GM11168 (cell line): ENCODE measurements at regions not wholly inside any gene's neighbourhood (a gene's known extent, or its start where the extent isn't known, plus 50 kb on each side); places are given as distances from the start of the nearest gene placed in this dataset.

Experiments
- in situ Hi-C: fragments of 300-500 bp; cut with MboI; formaldehyde crosslinking; loops from one replicate; pipeline ENCODE4 v1.12.0; 2022; ENCODE audit warnings: low sequenced_read_pairs; ENCODE audit not compliant: unreplicated experiment

- in situ Hi-C loops: no loop called here
Measured at GRCh38 chr4:33340168-33340567, 2620.0 kb downstream of the PCDH7 start.

DNA sequence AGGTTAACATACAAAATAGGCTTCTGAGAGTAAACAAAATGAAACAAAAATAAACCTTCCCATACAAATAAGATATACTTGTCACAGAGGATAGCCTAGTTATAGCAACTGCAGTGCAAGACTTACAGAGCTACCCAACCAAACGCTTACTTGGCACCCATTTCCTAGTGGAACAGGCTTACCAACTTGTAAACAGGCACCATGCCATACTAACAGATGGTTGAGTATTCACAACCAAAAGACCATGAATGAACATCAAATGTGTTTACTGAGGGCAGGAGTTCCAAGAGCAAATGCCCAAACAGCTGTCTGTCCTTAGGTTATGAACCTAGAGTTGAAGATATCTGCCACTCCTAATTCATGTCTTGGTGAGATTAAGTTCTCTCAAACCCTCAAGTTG, 2629.2 kb downstream of the PCDH7 start:
- in situ Hi-C loops: no loop called here

DNA sequence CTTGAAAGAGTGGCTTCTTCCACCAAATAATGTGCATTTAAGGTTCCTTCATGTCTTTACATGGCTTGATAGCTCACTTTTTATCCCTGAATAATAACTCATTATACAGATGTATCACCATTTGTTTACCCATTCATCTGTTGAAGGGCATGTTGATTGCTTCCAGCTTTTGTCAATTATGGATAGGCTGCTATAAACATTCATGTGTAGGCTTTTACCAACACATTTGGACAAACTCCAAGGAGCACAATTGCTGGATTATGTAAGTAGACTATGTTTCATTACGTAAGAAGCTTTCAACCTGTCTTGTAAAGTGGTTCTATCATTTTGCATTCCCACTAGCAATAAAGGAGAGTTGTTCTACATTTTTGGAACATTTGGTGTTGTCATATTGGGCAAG, 2637.0 kb downstream of the PCDH7 start:
- in situ Hi-C loops: no loop called here

- in situ Hi-C loops: no loop called here
Measured at GRCh38 chr4:33369446-33369845, 2649.3 kb downstream of the PCDH7 start.

GRCh38 chr4:33381816-33382215, 2661.6 kb downstream of the PCDH7 start:
- in situ Hi-C loops: no loop called here

- in situ Hi-C loops: no loop called here
Measured at GRCh38 chr4:33386764-33387163, 2666.6 kb downstream of the PCDH7 start.

- in situ Hi-C loops: no loop called here
Measured at GRCh38 chr4:33390976-33391375, 2670.8 kb downstream of the PCDH7 start.

DNA sequence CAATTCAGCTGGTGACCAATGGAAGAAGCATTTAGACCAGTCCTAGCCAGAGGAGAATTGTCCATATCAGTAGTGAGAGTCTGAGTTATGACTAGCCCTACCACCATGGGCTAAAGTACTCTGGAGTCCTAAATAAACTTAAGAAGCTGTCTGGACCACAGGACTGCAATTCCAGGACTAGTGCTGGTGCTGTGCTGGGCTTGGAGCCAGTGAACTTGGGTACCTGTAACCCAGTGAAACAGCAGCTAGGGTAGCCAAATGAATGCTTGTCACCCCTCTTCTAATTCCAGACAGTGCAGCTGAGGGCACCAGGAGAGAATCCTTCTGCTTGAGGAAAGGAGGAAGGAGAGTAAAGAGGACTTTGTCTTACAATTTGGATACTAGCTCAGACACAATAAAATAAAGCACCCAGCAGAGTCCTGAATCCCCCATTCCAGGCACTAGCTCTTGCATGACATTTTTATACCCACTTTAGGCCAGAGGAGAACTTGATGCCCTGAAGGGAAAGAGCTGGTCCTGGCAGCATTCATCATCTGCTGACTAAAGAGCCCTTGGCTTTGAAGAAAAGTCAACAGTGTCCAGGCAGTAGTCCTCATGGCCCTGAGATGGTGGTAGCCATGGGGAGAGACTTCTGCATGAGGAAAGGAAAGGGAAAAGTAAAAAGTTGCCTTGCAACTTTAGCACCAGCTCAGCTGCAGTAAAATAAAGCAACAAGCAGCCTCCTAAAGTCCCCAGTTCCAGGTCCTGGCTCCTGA, 2675.7 kb downstream of the PCDH7 start:
- in situ Hi-C loops: no loop called here

DNA sequence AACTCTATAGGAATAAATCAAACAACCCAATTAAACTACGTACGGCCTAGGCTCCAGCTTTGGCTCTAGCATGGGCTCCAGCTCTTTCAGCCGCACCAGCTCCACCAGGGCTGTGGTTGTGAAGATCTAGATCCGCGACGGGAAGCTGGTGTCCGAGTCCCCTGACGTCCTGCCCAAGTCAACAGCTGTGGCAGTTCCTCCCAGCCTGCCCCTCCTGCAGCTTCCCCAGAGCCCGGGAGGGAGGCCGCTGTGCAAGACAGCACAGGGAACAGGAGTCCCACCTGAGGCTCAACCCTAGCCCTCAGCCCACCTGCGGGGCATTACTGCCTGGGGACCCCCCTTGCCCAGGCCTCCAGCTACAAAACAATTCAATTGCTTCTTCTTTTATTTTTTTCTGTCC, 2680.3 kb downstream of the PCDH7 start:
- in situ Hi-C loops: no loop called here

DNA sequence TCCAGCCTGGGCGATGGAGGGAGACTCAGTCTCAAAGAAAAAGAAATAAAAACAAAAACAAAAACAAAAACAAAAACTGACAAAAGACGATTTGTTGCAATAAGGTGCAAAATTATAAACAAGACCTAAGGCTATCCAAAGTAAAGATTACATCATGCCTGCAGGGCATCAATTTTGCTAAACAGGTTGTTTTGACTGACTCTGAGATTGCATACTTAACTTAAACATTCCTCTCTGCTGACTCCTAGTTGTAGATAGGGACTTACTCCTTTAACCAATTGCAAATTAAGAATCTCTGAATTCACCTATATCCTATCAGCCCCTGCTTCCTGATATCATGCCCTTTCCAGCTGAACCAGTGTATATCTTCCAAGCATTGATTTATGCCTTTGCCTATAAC, 2687.3 kb downstream of the PCDH7 start:
- in situ Hi-C loops: no loop called here

GRCh38 chr4:33411182-33411581, 2691.0 kb downstream of the PCDH7 start:
- in situ Hi-C loops: no loop called here

DNA sequence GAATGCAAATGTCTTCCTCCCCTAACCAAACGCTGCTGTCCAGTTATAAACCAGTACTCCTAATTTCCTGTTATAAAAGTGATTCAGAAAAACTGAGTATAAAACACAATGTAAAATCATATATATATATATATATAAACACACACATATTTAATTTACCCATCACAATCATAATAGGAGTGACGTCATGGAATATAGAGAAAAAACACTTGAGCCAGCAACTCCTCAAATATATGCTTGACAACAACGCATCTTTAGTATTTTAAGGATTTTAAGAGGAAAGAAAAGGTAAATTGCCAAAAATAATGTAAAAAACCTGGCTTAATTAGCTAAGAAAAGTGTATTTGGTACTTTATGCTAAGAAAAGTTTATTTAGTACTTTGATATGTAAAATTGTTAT, 2701.7 kb downstream of the PCDH7 start:
- in situ Hi-C loops: no loop called here

GRCh38 chr4:33422656-33423055, 2702.5 kb downstream of the PCDH7 start:
- in situ Hi-C loops: no loop called here

GRCh38 chr4:33425936-33426335, 2705.8 kb downstream of the PCDH7 start:
- in situ Hi-C loops: no loop called here

DNA sequence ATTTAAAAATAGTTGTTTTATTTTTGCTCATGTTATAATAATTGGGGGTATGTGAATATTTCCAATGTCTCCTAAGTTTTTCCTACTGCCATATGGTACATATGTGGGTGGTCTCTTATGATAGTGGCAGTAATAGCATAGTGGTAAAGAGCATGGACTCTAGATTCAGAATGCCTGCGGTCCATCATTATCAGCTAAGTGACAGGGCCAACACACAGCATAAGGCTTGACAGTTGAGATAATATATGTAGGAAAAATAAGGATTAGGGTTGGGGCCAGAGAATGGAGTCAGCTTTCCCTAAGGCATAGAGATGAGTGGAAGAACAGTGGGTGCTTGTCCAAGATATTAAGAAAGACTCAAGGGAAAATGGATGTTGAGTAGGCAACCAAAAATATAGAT, 2707.5 kb downstream of the PCDH7 start:
- in situ Hi-C loops: no loop called here

- in situ Hi-C loops: no loop called here
Measured at GRCh38 chr4:33429971-33430370, 2709.8 kb downstream of the PCDH7 start.

- in situ Hi-C loops: no loop called here
Measured at GRCh38 chr4:33437406-33437805, 2717.2 kb downstream of the PCDH7 start.

GRCh38 chr4:33446953-33447352, 2726.8 kb downstream of the PCDH7 start:
- in situ Hi-C loops: no loop called here

DNA sequence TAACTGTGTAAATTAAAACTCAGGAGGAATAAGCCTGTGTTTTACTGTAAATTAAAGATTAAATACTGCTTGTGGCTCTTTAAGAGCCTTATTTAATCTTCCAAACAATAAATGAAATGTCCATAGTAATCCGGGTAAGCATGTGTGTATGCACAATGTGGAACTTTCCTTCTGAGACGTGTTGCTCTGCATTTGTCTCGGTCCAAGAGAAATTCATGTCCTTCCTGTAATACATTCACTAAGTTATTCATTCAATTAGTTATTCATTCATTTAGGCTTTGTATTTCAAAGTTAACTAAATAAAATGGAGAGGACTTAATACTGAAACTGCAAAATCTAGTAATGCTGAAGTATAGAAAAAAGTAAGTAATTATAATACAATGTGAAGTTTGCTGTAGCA, 2728.8 kb downstream of the PCDH7 start:
- in situ Hi-C loops: no loop called here

GRCh38 chr4:33453436-33453835, 2733.3 kb downstream of the PCDH7 start:
- in situ Hi-C loops: no loop called here

- in situ Hi-C loops: no loop called here
Measured at GRCh38 chr4:33453916-33454315, 2733.7 kb downstream of the PCDH7 start.

DNA sequence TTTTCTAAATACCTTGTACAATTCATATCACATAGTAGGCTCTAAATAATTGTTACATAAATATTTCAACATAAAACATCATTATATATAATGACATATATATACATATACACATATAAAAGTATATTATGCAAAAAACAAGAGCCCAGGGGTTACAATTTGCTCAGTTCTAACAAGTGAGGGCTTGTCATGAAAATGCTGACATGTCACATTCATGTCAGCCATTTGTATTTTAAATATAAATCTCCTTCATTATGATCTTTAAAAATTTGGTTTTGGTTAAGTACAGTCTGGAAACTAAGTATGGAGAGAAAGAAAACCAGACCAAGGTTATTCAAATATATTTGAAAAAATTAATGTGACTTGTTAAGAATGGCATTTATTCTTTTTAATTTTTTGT, 2745.4 kb downstream of the PCDH7 start:
- in situ Hi-C loops: no loop called here

DNA sequence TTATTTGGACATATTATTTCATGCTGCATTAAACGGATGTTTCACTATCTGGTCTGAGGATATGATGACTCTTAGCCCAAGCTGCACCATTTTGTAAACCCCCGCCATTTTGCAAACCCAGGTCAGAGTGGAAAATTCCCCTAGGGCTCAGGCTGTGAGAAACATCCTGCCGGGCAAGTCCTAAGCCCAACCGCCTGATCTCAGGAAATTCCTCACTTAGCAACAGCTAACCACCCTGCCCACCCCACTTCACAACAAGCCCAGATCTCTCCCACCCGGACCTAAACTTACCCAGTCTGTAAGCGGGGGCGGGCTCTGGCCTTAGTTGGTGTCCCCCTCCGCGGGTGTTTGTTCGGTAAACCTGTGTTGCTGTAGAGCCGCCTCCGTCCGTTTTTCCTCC, 2747.1 kb downstream of the PCDH7 start:
- in situ Hi-C loops: no loop called here
